AG09309 (cell line): ENCODE measurements at regions not wholly inside any gene's neighbourhood (a gene's known extent, or its start where the extent isn't known, plus 50 kb on each side); places are given as distances from the start of the nearest gene placed in this dataset.

Experiments
- DNase-seq: peaks from one replicate; pipeline ENCODE4 v3.0.0-alpha.2; 2010; ENCODE audit warnings: low read depth
- H3K4me3 ChIP-seq: 2 replicates; pipeline ENCODE4 v1.5.1; 2011; ENCODE audit warnings: mild to moderate bottlenecking, low read depth, low read length, moderate library complexity; ENCODE audit not compliant: control insufficient read depth
- CTCF ChIP-seq: IDR thresholded peaks from 2 replicates; pipeline ENCODE4 v1.5.1; 2011; ENCODE audit warnings: mild to moderate bottlenecking, low read depth, low read length, inconsistent platforms; ENCODE audit not compliant: insufficient read depth, control insufficient read depth; ENCODE audit errors: missing control alignments

DNA sequence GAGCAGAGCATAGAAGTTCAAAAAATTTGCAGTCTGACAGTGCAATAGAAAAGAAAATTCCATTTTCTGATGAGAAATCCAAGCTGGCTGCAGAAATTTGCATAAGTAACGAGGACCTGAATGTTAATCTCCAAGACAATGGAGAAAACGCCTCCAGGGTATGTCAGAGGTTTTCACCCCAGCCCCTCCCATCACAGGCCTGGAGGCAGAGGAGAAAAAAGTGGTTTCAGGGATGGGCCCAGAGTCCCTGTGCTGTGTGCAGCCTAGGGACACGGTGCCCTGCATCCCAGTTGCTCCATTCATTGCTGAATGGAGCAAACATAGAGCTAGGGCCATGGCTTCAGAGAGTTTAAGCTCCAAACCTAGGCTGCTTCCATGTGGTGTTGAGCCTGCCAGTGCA lies 327.9 kb upstream of the KHDRBS2 start:
- no peak overlapping the region for H3K4me3 ChIP-seq
- TF ChIP-seq CTCF: no peak
- no peak for DNase-seq

GRCh38 chr6:62612471-62612870 lies 326.4 kb upstream of the KHDRBS2 start:
- no peak for DNase-seq
- no peak overlapping the region for H3K4me3 ChIP-seq
- no peak for TF ChIP-seq CTCF

DNA sequence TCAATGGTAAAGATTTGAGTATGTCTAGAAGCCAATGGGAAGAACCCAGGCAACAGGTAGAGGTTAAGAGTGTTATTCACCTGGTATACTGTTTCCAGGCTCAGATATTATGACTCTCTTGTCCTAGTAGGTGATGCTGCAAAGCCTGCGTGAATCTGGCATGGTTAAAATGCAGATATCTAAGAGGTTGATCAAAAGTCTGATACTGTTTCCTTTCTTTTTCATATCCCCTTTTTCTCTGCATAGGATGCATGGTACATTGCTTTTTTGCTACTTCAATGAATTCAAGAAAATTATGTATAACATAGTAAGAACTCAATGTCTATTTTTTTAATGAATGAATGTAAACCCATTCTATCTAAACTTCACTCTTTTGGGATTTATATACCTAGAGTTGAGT lies 284.3 kb upstream of the KHDRBS2 start:
- no peak for DNase-seq

DNA sequence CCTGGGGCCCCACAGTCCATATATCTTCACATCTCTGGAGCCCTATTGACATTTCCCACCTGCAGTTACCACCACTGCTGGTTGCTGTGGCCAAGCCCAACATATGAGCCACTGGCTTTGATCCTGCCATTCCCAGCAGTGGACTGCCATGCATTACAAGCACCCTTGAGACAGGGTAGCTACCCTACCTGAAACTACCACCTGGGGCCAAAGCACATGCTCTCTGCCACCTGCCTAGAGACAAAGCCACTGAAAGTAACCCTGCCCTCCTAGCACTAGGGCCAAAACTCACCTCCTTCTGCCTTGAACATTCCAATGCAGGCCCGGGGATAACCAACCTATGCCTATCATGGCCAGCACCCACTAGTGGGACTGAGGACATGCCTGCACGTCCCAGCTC lies 255.5 kb upstream of the KHDRBS2 start:
- no peak for TF ChIP-seq CTCF
- DNase-seq: no peak
- no peak overlapping the region for H3K4me3 ChIP-seq

More for the DNA sequence above, 284.3 kb upstream of the KHDRBS2 start:
- no peak for TF ChIP-seq CTCF
- H3K4me3 ChIP-seq: no peak overlapping the region

GRCh38 chr6:62530985-62531384 lies 245.0 kb upstream of the KHDRBS2 start:
- TF ChIP-seq CTCF: no peak

GRCh38 chr6:62528894-62529526 lies 243.0 kb upstream of the KHDRBS2 start:
- no peak overlapping the region for H3K4me3 ChIP-seq
- no peak for DNase-seq
- TF ChIP-seq CTCF: no peak

More at GRCh38 chr6:62530985-62531384, 245.0 kb upstream of the KHDRBS2 start:
- DNase-seq: no peak
- no peak overlapping the region for H3K4me3 ChIP-seq
